GM12878 (cell line): ENCODE measurements at regions not wholly inside any gene's neighbourhood (a gene's known extent, or its start where the extent isn't known, plus 50 kb on each side); places are given as distances from the start of the nearest gene placed in this dataset.

ENCODE experiments used
- ATAC-seq: fragments of 200-7000 bp; cut with Tn5 transposase; 3 replicates; pipeline ENCODE4 v1.9.1; 2020; ENCODE audit warnings: mild to moderate bottlenecking, moderate library complexity
- BruUV-seq: library from RNA; stranded (reverse); fragments of 400-500 nt; replicated peaks from 2 replicates; lab custom pipeline; 2021; lab: Mats Ljungman, UMichigan
- CTCF ChIA-PET: fragments of 300-600 bp; sonication (Branson Sonifier 250); formaldehyde crosslinking; extraction: SDS; loops from one replicate; lab custom pipeline; 2021; ENCODE audit warnings: inconsistent platforms; lab: Yijun Ruan, JAX
- POLR2A ChIA-PET: fragments of 350-600 bp; formaldehyde crosslinking; extraction: SDS; loops from one replicate; lab custom pipeline; 2021; ENCODE audit warnings: inconsistent platforms; lab: Charles Lee
- RAD21 ChIA-PET: fragments of 300-600 bp; sonication (Branson Sonifier 250); formaldehyde crosslinking; loops from one replicate; lab custom pipeline; 2023; ENCODE audit warnings: antibody characterized with exemption; ENCODE audit not compliant: unreplicated experiment; lab: Charles Lee
- SMC1A ChIA-PET: fragments of 300-600 bp; sonication (Branson Sonifier 250); formaldehyde crosslinking; loops from one replicate; lab custom pipeline; 2023; ENCODE audit not compliant: unreplicated experiment, uncharacterized antibody; lab: Charles Lee
- DNase-seq: peaks from one replicate; pipeline ENCODE4 v3.0.0-alpha.2; 2011; ENCODE audit warnings: low read depth, low spot score
- FAIRE-seq: peaks from 3 replicates; lab custom pipeline; 2011; peaks lifted over from hg19 to GRCh38; lab: Jason Lieb, UNC
- H2AFZ ChIP-seq: 2 replicates; pipeline ENCODE4 v1.6.0; 2011; ENCODE audit warnings: low read depth, low read length, control low read depth; ENCODE audit not compliant: control insufficient read depth
- H3K27ac ChIP-seq: 2 replicates; pipeline ENCODE4 v1.5.1; 2011; ENCODE audit warnings: control low read depth; ENCODE audit not compliant: control insufficient read depth, insufficient read depth
- H3K27me3 ChIP-seq, 2 experiments: replicated peaks in 1 of 2; 2 replicates each; pipeline versions ENCODE4 v1.6.0 to v1.6.1; 2011; ENCODE audit warnings: low read length in 1 of 2; ENCODE audit not compliant: control insufficient read depth in 2 of 2, insufficient read depth in 2 of 2
- H3K36me3 ChIP-seq, 2 experiments: 2 replicates each; pipeline ENCODE4 v1.5.1; 2011; ENCODE audit warnings: low read length in 1 of 2; ENCODE audit not compliant: control insufficient read depth in 2 of 2, insufficient read depth in 2 of 2
- H3K4me1 ChIP-seq: 2 replicates; pipeline ENCODE4 v1.6.1; 2011; ENCODE audit warnings: mild to moderate bottlenecking, low read length, moderate library complexity, mixed read lengths; ENCODE audit not compliant: control insufficient read depth, insufficient read depth
- H3K4me2 ChIP-seq: 2 replicates; pipeline ENCODE4 v1.6.0; 2011; ENCODE audit warnings: control low read depth; ENCODE audit not compliant: control insufficient read depth, insufficient read depth
- H3K4me3 ChIP-seq: fragments of 200-600 bp; sonication (generic); 2 replicates; pipeline ENCODE4 v1.5.1; 2016
- H3K79me2 ChIP-seq: 2 replicates; pipeline ENCODE4 v1.6.0; 2011; ENCODE audit warnings: low read length; ENCODE audit not compliant: control insufficient read depth, insufficient read depth
- H3K9ac ChIP-seq: 2 replicates; pipeline ENCODE4 v1.8.0; 2011; ENCODE audit warnings: low read length, control low read depth, mixed read lengths; ENCODE audit not compliant: control insufficient read depth, insufficient read depth
- H3K9me3 ChIP-seq: replicated peaks from 3 replicates; pipeline ENCODE4 v1.5.1; 2011; ENCODE audit warnings: mild to moderate bottlenecking, low read length; ENCODE audit not compliant: control insufficient read depth, insufficient read depth
- H4K20me1 ChIP-seq: 2 replicates; pipeline ENCODE4 v1.6.0; 2011; ENCODE audit not compliant: control insufficient read depth, insufficient read depth
- ATF7 ChIP-seq: fragments of 450-650 bp; IDR thresholded peaks from 2 replicates; pipeline ENCODE4 v1.6.1; 2016; ENCODE audit warnings: low read depth, mild to moderate bottlenecking
- CTCF ChIP-seq, 3 experiments: IDR thresholded peaks in 2 of 3; conservative IDR thresholded peaks in 1 of 3; 2 replicates each; pipeline ENCODE4 v1.5.1; 2011; ENCODE audit warnings: low read depth in 3 of 3, low read length in 3 of 3, mild to moderate bottlenecking in 3 of 3, control low read depth in 2 of 3, moderate library complexity in 2 of 3, inconsistent platforms in 1 of 3, mixed read lengths in 1 of 3; ENCODE audit not compliant: control insufficient read depth in 2 of 3, insufficient read depth in 1 of 3; ENCODE audit errors: extremely low read depth in 1 of 3
- FOXM1 ChIP-seq: IDR thresholded peaks from 2 replicates; pipeline ENCODE4 v1.6.1; 2012; ENCODE audit warnings: low read depth, mild to moderate bottlenecking, inconsistent platforms, low read length, moderate library complexity
- SMAD5 ChIP-seq: IDR thresholded peaks from 2 replicates; pipeline ENCODE4 v1.6.1; 2016; ENCODE audit warnings: antibody characterized with exemption, low read depth
- YY1 ChIP-seq: IDR thresholded peaks from 2 replicates; pipeline ENCODE4 v1.6.1; 2011; ENCODE audit warnings: low read depth, mild to moderate bottlenecking, low read length
- ZZZ3 ChIP-seq: IDR thresholded peaks from 2 replicates; pipeline ENCODE4 v1.6.1; 2011; ENCODE audit warnings: low read depth; ENCODE audit not compliant: control insufficient read depth, insufficient read length
- WGBS: methylation state at CpG from one replicate; pipeline ENCODE4 v1.1.6; 2016; ENCODE audit warnings: low lambda C conversion rate; ENCODE audit not compliant: insufficient replicate concordance, insufficient coverage; ENCODE audit errors: missing lambda C conversion rate; 5-methylcytosine and 5-hydroxymethylcytosine counted together
- in situ Hi-C: fragments of 300-500 bp; cut with MboI; formaldehyde crosslinking; loops from 9 replicates; pipeline ENCODE4 v1.14.3; 2018; ENCODE audit warnings: mixed read lengths
- intact Hi-C: fragments of 100-400 bp; cut with micrococcal nuclease; formaldehyde crosslinking; loops from one replicate; pipeline ENCODE4 v1.14.2; 2022; ENCODE audit not compliant: unreplicated experiment

- no peak for TF ChIP-seq CTCF (IDR thresholded peaks at IDR 0.05 in 2 of 3, conservative IDR thresholded peaks at IDR 0.05 in 1 of 3; ENCODE audit: control insufficient read depth in 2 of 3, extremely low read depth in 1 of 3, insufficient read depth in 1 of 3, low read depth in 3 of 3, low read length in 3 of 3)
Observed at GRCh38 chr12:91572869-91573268, 390.3 kb upstream of the DCN start (continued).

- Histone ChIP-seq H3K27ac (no peak overlapping the region), H3K9me3 (no peaks in the 10 kb centered on the region), H4K20me1 (no peaks in the 10 kb centered on the region), H3K4me1 (no peaks in the 10 kb centered on the region), H3K4me3 (no peak overlapping the region), H3K79me2 (no peaks in the 10 kb centered on the region), H3K36me3 (no peaks in the 10 kb centered on the region), H2AFZ (no peak overlapping the region), H3K4me2 (no peak overlapping the region), H3K27me3 (no peaks in the 10 kb centered on the region), H3K9ac (no peak overlapping the region)
- intact Hi-C loops (no loop called here), in situ Hi-C loops (no loop called here)
- TF ChIP-seq FOXM1 (no peak), ZZZ3 (no peak), SMAD5 (no peak), ATF7 (no peak), YY1 (no peak)
- ATAC-seq (no peak), DNase-seq (no peak), FAIRE-seq (no peak)
- SMC1A ChIA-PET: interaction anchor here (1.1 kb wide), 1 partner anchor 19 kb away, joined by 6 read pairs; no protein-coding TSS in a partner anchor
- CTCF ChIA-PET: interaction anchor here (0.7 kb wide), 1 partner anchor 185 kb away, joined by 6 read pairs; no protein-coding TSS in a partner anchor
- BruUV-seq: no TSS peak
- POLR2A ChIA-PET: interaction anchor here (0.6 to 0.7 kb wide), 2 partner anchors 54 to 1127 kb away, joined by 5 read pairs; no protein-coding TSS in a partner anchor
- whole genome bisulfite sequencing: 50% methylated on average over 2 of the region's 2 CpGs
- RAD21 ChIA-PET: no interaction called here
Observed at GRCh38 chr12:91567100-91567485, 384.5 kb upstream of the DCN start.
